Vagina (tissue), 2 donors: ENCODE measurements at regions not wholly inside any gene's neighbourhood (a gene's known extent, or its start where the extent isn't known, plus 50 kb on each side); places are given as distances from the start of the nearest gene placed in this dataset.

Experiments
- CTCF ChIP-seq, 3 experiments: fragments of 450-650 bp in 2 of 3; fragments of 200-600 bp in 1 of 3; sonication (generic) in 1 of 3; IDR thresholded peaks; one replicate each; pipeline ENCODE4 v1.5.1; 2017 to 2019; ENCODE audit warnings: antibody characterized with exemption in 3 of 3, mild to moderate bottlenecking in 2 of 3, moderate library complexity in 2 of 3
- POLR2AphosphoS5 ChIP-seq, 2 donors: sonication (generic); formaldehyde crosslinking; IDR thresholded peaks; one replicate each; pipeline ENCODE4 v1.9.0; 2017; ENCODE audit warnings: antibody characterized with exemption in 2 of 2, mild to moderate bottlenecking in 2 of 2, low read depth in 1 of 2; ENCODE audit not compliant: insufficient read depth in 1 of 2

- TF ChIP-seq CTCF (IDR thresholded peaks at IDR 0.05) (no peak), POLR2AphosphoS5 (IDR thresholded peaks at IDR 0.05; ENCODE audit: insufficient read depth in 1 of 2, low read depth in 1 of 2) (no peak)
These were observed 686.7 kb downstream of the TMEM182 start for GRCh38 chr2:103448495-103448894.
